Adrenal gland (tissue), 9 donors: ENCODE measurements at regions not wholly inside any gene's neighbourhood (a gene's known extent, or its start where the extent isn't known, plus 50 kb on each side); places are given as distances from the start of the nearest gene placed in this dataset.

ENCODE experiments used
- DNase-seq, 7 donors: peaks; one replicate each; pipeline ENCODE4 v3.0.0-alpha.2; 2019 to 2020
- H3K27ac ChIP-seq, 5 donors: fragments of 200-600 bp; sonication (generic) in 4 of 5; 1 replicate in 3 of 5; 2 replicates in 2 of 5; pipeline versions ENCODE4 v1.5.1 to v1.8.0; 2016 to 2020; ENCODE audit warnings: mild to moderate bottlenecking in 1 of 5
- H3K27me3 ChIP-seq: fragments of 200-600 bp; 2 replicates; pipeline ENCODE4 v1.8.0; 2021
- H3K36me3 ChIP-seq, 2 donors: fragments of 200-600 bp; replicated peaks in 1 of 2; 1 replicate in 1 of 2; 2 replicates in 1 of 2; pipeline versions ENCODE4 v1.5.1 to v1.8.0; 2018 to 2022
- H3K4me1 ChIP-seq, 2 donors: fragments of 200-600 bp; replicated peaks in 1 of 2; 1 replicate in 1 of 2; 2 replicates in 1 of 2; pipeline versions ENCODE4 v1.5.1 to v1.8.0; 2018 to 2021
- H3K4me3 ChIP-seq, 4 donors: fragments of 200-600 bp; sonication (generic) in 3 of 4; one replicate each; pipeline ENCODE4 v1.5.1; 2016 to 2018
- H3K9me3 ChIP-seq, 3 donors: fragments of 200-600 bp; sonication (generic) in 1 of 3; replicated peaks in 1 of 3; 1 replicate in 2 of 3; 2 replicates in 1 of 3; pipeline versions ENCODE4 v1.5.1 to v1.8.0; 2016 to 2021
- CTCF ChIP-seq, 6 experiments: fragments of 450-650 bp in 4 of 6; fragments of 200-600 bp in 2 of 6; sonication (generic) in 1 of 6; IDR thresholded peaks; 1 replicate in 5 of 6; 2 replicates in 1 of 6; pipeline versions ENCODE4 v1.5.1 to v1.8.0; 2016 to 2021; ENCODE audit warnings: antibody characterized with exemption in 6 of 6, mild to moderate bottlenecking in 2 of 6, moderate library complexity in 1 of 6
- POLR2A ChIP-seq, 2 donors: fragments of 450-650 bp; IDR thresholded peaks; one replicate each; pipeline ENCODE4 v1.6.1; 2017; ENCODE audit warnings: antibody characterized with exemption in 2 of 2, mild to moderate bottlenecking in 2 of 2, moderate library complexity in 1 of 2
- WGBS, 4 donors: extraction: QIAGEN DNeasy Blood & Tissue Kit in 2 of 4; methylation state at CpG; one replicate each; pipeline versions ENCODE4 v1.1.5 to v1.1.7; 2013 to 2017; 5-methylcytosine and 5-hydroxymethylcytosine counted together
- intact Hi-C, 2 donors: fragments of 100-400 bp; cut with DNase I; formaldehyde crosslinking; loops; one replicate each; pipeline versions ENCODE4 v1.14.1 to v1.15.0; 2022 to 2023
- donor health status: healthy with polysubstance abuse.
- donor health status: Bipolar disorder and iron deficiency.
- donor health status: DM: yes; HTN: yes; CAD: no.
- donor health status: DM: no; HTN: no; CAD: no.
- donor health status: DM: no; HTN: no; CAD: no.

GRCh38 chr3:26558257-26558656 is 64.3 kb upstream of the LRRC3B start:
- Histone ChIP-seq H3K27ac (no peak overlapping the region), H3K4me3 (no peak overlapping the region), H3K36me3 (no peaks in the 10 kb centered on the region), H3K27me3 (no peaks in the 10 kb centered on the region), H3K4me1 (no peaks in the 10 kb centered on the region), H3K9me3 (no peaks in the 10 kb centered on the region)
- intact Hi-C loops, result no loop called here
- TF ChIP-seq CTCF (IDR thresholded peaks at IDR 0.05) (no peak), POLR2A (IDR thresholded peaks at IDR 0.05) (no peak)
- 69 to 91% (median 83%) methylated on average over 1 of the region's 1 CpG for WGBS, 4 donors
- DNase-seq, result no peak

- WGBS, 4 donors, result 78 to 85% (median 80%) methylated on average over 3 of the region's 3 CpGs
- Histone ChIP-seq H3K9me3 (no peaks in the 10 kb centered on the region), H3K27ac (no peak overlapping the region), H3K36me3 (no peaks in the 10 kb centered on the region), H3K27me3 (no peaks in the 10 kb centered on the region), H3K4me3 (no peak overlapping the region), H3K4me1 (no peaks in the 10 kb centered on the region)
- DNase-seq, result no peak
- TF ChIP-seq POLR2A (IDR thresholded peaks at IDR 0.05) (no peak), CTCF (IDR thresholded peaks at IDR 0.05) (no peak)
- intact Hi-C loops, result no loop called here
Observed at GRCh38 chr3:26559227-26559626, 63.3 kb upstream of the LRRC3B start.

GRCh38 chr3:26560081-26560480 is 62.5 kb upstream of the LRRC3B start:
- TF ChIP-seq CTCF (IDR thresholded peaks at IDR 0.05), result no peak
- no peak for TF ChIP-seq POLR2A (IDR thresholded peaks at IDR 0.05)
- 43 to 59% (median 50%) methylated on average over 1 of the region's 1 CpG for WGBS, 4 donors
- Histone ChIP-seq H3K36me3 (no peaks in the 10 kb centered on the region), H3K4me1 (no peaks in the 10 kb centered on the region), H3K27me3 (no peaks in the 10 kb centered on the region), H3K27ac (no peak overlapping the region), H3K4me3 (no peak overlapping the region), H3K9me3 (no peaks in the 10 kb centered on the region)
- intact Hi-C loops, result no loop called here
- DNase-seq, result no peak

GRCh38 chr3:26562021-26562768 is 60.4 kb upstream of the LRRC3B start:
- Histone ChIP-seq H3K9me3 (no peaks in the 10 kb centered on the region), H3K27me3 (no peaks in the 10 kb centered on the region), H3K4me3 (no peak overlapping the region), H3K4me1 (no peaks in the 10 kb centered on the region), H3K36me3 (no peaks in the 10 kb centered on the region), H3K27ac (no peak overlapping the region)
- intact Hi-C loops, result no loop called here
- WGBS, 4 donors, result 46 to 52% (median 51%) methylated on average over 3 of the region's 3 CpGs
- no peak for TF ChIP-seq POLR2A (IDR thresholded peaks at IDR 0.05)
- TF ChIP-seq CTCF (IDR thresholded peaks at IDR 0.05), result no peak
- DNase-seq, result no peak
